Adrenal gland (tissue), 5 donors: ENCODE measurements at regions not wholly inside any gene's neighbourhood (a gene's known extent, or its start where the extent isn't known, plus 50 kb on each side); places are given as distances from the start of the nearest gene placed in this dataset.

Source experiments
- POLR2A ChIP-seq, 2 donors: fragments of 450-650 bp; IDR thresholded peaks; one replicate each; pipeline ENCODE4 v1.6.1; 2017; ENCODE audit warnings: antibody characterized with exemption in 2 of 2, mild to moderate bottlenecking in 2 of 2, moderate library complexity in 1 of 2
- TF ChIP-seq, protein P1 (sequence below), 6 experiments: fragments of 450-650 bp in 4 of 6; fragments of 200-600 bp in 2 of 6; sonication (generic) in 1 of 6; IDR thresholded peaks; 1 replicate in 5 of 6; 2 replicates in 1 of 6; pipeline versions ENCODE4 v1.5.1 to v1.8.0; 2016 to 2021; ENCODE audit warnings: antibody characterized with exemption in 6 of 6, mild to moderate bottlenecking in 2 of 6, moderate library complexity in 1 of 6
- donor health status: DM: no; HTN: no; CAD: no.

DNA sequence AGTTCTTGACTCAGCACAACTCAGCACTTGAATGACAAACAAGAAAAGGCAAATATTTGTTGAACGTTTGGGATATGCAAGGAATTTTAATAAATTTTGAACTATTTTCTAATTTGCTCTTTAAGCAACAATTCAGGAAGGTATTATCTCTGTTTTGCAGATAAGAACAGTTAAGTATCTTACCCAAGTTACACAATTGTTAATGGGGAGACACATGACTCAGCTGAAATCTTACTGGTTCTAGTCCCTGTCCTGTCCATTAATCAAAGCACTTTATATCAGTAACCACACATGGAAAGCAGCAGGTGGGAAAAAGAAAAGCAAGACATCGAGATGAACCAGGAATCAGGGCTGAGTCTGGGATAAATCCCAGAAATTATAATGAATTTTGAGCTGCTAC is 493.9 kb upstream of the PIK3C3 start:
- TF ChIP-seq, protein P1, sequence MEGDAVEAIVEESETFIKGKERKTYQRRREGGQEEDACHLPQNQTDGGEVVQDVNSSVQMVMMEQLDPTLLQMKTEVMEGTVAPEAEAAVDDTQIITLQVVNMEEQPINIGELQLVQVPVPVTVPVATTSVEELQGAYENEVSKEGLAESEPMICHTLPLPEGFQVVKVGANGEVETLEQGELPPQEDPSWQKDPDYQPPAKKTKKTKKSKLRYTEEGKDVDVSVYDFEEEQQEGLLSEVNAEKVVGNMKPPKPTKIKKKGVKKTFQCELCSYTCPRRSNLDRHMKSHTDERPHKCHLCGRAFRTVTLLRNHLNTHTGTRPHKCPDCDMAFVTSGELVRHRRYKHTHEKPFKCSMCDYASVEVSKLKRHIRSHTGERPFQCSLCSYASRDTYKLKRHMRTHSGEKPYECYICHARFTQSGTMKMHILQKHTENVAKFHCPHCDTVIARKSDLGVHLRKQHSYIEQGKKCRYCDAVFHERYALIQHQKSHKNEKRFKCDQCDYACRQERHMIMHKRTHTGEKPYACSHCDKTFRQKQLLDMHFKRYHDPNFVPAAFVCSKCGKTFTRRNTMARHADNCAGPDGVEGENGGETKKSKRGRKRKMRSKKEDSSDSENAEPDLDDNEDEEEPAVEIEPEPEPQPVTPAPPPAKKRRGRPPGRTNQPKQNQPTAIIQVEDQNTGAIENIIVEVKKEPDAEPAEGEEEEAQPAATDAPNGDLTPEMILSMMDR (IDR thresholded peaks at IDR 0.05), result no peak
- no peak for TF ChIP-seq POLR2A (IDR thresholded peaks at IDR 0.05)
